ENCODE measurements at regions not wholly inside any gene's neighbourhood (a gene's known extent, or its start where the extent isn't known, plus 50 kb on each side); places are given as distances from the start of the nearest gene placed in this dataset.

DNA sequence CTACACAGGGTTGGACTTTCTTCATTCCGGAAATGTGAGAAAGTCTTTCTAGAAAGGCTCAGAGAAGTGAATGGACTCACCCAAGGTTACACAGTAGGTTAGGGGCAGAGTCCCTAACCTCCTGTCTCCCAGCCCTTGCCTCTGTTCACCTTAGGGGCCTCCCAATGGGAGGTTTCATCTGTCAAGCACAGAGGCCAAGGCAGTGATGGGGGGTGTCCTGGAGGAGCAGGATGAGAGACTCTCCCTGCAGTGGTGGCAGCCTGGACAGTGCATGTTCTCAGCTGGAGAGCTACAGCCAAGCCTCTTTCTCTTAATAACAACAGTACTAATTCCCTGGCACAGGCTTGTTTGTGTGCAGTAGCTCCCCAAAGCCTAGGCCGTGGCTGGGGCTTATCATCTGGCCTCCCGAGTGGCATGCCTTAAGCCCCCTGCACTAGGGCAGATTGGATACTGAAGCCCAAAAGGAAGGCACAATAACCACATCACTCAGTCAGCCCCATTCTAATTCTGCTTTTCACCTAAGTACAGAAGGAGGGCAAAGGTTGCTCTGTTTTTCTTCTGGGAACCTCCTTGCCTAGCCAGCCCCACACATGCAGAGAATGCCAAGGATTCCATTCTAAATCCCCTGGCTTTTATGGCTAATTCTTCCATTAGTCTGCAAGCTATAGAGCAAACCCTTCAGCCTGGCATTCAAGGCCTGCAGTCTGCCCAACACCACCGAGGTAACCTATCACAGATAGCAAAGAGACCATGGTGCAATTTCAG is 50.2 kb upstream of the XPA start:
- DNase-seq, result no peak

DNA sequence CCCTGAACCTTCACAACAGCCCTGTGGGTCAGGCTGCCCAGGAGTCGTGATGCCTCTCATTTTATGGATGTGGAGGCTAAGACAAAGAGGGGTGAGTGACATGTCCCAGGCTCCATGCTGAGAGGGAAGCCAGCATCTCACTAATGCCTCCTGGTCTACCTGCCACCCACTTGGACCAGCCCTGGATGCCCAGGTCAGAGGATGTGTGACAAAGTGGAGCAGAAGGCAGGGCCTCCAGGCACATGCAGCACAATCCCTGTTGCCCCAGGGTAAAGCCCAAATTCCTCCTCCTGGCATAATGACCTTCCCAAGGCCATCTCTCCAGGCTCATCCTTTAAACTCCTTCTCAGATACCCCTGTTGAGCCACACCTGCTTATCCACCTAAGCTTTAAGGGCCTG is 51.4 kb upstream of the XPA start:
- DNase-seq, result no peak

DNA sequence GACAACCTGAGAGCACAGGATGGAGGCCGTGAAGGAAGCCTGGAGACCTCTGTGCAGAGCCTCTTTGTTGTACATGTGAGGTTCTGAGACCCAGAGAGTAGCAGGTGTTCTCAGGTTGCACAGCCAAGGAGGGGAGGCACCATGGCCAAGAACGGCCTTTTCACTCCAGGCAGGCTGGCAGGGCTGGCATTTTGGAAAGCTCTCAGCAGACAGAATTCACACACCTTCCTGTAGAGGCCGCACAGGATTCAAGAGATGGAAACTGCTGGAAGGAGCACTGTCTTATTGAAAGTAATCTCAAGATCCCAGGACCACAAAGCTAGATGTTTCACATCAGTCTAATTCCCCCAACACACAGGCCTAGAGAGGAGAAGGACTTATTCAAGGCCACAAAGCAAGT is 52.8 kb upstream of the XPA start:
- DNase-seq, result no peak

DNA sequence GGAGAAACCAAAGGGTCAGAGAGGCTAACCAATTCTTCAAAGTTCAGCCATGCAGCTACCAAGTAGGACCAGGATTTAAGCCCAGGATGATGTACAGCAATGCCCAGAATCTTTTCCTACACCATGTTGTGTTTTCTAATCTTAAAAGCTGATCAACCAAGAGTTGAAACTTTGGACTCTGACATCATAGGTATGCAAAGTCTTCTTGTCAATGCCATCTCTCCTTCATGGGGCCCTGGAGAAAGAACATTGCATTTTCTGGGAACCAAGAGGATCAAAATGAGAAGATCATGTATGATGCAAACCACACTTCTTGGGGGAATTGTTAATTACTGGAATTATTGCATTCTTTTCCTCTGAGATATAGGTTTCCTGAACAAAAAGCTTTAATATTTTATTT is 54.4 kb upstream of the XPA start:
- no peak for DNase-seq

DNA sequence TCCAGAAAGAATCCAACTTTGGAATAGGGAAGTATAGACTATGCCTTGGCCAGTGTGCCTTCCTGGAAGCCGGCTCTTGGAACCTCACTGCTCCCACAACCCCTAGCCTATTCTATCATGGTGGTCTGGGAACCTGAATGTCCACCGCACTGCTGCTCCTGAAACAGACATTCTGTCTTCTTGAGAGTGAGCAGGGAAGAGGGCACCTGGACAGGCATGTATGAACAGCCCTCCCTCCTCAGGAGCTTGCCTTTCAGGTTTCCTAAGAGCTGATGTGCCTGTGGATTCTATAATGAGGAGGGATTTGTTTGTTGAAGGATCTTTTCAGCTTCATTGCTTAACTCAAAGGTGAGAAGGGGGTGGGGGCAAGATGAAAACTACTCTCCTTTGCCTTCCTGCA is 55.1 kb upstream of the XPA start:
- no peak for DNase-seq

DNA sequence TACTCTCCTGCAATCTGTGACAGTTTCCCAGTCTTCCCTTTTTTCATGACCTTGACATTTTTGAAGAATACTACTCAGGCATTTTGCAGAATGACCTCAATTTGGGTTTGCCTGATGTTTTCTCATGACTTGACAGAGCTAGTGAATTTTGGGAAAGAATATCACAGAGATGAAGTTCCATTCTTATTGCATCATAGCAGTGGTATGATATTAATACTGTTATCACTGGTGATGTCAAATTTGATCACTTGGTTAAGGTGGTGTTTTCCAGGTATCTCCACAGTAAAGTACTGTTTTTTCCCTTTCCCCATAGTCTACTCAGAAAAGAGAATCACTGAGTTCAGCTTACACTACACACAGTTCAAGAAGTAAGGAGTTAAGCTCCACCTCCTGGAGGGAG is 56.2 kb upstream of the XPA start:
- no peak for DNase-seq

DNA sequence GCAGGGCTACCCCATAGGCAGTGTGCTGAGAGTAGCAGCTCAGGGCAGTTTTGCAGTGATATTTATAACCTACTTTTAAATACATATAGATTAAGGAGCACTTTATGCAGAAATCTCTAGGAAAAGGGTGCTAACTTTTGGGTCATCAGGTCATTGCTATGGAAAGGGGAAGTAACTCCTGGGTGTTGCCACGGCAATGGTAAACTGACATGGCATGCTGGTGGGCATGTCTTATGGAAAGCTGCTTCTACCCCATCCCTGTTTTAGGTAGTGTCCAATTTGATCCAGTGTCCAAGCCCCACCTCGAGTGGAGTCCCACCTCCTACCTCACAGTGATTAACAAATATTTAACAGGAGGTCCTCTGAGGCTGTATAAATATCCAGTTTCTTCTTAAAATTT is 56.8 kb upstream of the XPA start:
- no peak for DNase-seq

DNA sequence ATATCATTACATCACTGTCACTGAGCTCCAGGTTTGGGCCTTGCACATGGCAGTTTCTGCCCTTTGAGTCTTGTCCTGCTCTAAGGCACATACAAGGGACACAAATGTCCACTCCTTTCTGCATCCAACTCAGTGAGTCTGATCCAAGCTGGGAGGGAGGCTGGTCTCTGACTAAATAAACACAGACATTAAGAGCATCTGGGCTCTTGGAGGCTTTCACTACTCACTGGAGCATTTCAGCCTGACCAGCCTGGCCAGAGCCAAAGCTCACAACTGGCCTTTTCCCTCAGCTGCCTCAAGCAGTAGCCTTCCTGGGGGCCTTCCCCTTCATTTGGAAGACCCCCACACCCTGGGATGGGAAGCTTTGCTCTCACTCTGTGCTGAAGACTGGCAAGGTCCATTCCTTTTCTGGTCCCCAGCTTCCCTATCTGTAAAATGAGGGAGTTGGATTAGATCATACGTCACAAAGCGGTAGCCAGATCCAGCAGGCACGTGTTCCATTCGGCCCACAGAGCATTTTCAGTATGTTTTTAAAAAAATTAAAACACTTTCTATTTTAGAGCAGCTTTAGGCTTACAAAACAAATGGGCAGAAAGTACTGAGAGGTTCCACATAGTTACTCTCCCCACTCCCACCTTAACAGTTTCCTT is 58.6 kb upstream of the XPA start:
- DNase-seq, result no peak

DNA sequence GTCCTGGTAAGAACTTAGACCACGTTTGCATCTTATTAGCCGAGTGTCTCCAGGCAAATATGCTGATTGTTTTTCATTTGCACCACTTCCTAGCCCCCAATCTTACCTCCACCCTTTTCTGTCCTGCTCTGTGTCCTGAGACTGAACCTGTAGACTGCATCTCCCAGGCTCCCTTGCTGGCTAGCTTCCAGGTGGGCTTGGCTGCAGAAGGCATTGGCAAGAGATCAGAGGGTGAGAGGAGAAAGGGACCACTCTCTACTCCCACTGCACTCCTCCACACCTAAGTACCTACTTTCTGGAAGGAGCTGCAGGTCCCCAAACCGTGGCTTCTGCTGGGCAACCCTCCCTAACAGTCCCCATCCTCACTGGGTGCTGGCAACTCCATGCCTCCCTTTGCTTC is 59.9 kb upstream of the XPA start:
- no peak for DNase-seq

DNA sequence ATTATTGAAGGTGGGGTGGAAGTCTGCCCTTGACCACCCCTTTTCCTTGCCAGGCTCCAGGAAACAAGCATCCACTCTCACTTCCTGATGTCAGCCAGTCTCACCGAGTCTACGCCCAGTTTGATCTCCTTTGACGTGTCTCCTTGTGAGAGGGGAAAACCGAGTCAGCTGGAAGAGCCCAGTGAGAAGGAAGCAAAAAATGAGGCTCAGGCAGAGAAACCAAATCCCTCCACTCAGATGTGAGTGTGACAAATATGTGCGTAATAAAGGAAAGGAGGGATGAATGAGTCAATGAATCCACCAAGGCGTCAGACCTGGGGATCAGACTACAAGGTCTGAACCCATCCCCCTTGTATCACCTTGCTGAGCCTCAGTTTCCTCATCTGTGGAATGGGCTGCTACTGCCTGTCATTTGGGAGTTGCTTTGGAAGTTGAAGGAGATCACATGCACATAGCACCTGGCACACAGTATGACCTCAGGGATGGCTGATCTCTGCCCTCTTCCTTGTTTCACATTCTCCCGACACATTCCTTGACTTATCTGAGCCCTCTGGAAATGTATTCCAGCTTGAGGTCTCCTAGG is 61.3 kb upstream of the XPA start:
- DNase-seq, result no peak

DNA sequence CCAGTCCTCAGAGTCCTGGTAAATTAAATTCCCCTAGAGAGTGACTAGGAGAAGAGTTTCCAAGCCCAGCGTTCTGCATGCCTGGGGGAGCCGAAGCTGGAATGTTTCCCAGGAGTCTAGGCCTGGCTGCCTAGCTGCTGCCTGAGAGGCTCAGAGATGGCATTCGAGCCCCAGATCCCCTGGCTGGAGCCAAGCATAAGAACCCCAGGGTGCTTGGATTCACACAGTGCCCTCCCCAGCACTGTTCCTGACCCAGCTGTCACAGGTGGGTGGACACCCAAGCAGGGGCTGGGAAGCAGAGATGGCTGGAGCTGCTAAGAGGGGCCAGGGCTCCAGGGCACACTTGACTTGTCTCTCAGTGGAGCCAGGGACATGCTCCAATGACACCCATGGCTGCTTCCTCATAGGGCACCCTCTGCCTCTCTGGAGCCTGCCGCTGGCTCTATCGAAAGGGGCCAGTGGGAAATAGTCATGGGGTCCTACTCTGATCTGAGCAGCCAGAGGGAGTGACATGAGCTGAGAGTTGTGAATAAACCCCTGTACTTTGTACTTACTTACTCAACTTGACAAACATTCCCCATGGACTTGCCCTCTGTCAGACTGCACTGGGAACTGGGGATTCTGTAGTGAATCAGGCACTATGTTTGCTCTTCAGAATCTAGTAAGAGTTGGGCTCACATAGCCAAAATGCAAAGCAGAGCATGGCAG is 62.6 kb upstream of the XPA start:
- no peak for DNase-seq

DNA sequence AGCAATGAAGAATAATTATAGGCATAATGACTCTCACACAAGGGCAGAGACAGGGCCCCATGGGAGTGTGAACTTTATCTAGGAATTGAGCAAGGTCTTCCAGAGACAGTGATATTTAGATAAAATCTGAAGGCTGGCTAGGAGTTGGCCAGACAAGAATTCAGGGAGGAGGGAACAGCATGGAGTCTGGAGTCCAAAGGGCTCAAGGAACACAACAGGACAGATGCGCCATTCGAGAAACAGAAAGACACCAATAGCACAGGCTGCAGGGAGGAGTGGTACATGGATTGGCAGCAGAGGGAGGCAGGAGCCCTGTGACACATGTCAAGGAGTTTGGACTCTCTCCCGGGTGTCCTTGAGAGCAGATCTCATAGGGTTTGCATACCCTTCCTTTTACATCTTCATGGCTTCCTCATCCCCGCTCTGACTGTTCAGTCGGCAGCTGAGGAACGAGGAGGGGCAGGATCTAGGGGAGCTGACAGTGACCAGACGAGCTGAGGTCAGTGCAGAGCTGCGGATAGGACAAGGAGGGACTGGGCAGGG is 64.0 kb upstream of the XPA start:
- no peak for DNase-seq

DNA sequence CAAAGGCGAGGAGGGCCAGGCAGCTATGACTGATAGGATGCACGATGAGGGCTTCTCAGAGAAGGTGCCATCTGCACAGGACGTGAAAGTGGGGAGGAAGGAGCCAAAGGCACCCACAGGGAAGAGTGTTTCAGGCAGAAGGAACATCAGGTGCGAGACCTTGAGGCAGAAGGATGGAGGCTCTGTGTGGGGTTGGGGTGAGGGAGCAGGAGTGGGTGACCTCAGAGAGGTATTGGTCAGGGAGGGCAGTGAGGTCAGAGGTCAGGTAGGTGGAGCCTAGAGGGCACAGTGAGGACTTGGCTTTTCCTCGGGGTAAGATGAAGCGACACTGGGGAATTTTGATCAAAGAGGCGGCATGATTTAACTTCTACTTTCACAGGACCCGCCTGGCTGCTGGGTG is 64.7 kb upstream of the XPA start:
- DNase-seq, result no peak

DNA sequence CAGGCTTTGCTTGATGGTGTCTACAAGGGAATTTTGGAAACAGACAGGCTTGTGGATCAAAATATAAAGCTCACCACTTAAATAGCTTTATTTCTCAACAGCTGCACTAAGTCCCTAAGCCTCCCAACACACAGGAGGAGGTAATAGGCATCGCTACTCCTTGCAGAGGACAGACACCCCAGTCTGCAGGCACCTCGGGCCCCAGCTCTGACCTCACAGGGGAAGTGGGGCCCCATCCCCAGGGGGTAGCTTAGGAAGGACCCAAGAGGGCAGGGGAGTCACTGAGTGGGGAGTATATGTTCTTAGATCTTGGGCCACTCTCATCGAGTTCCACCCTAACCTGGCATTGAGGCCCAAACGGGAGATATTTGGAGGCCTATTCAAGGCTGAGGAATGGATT is 66.7 kb upstream of the XPA start:
- no peak for DNase-seq

DNA sequence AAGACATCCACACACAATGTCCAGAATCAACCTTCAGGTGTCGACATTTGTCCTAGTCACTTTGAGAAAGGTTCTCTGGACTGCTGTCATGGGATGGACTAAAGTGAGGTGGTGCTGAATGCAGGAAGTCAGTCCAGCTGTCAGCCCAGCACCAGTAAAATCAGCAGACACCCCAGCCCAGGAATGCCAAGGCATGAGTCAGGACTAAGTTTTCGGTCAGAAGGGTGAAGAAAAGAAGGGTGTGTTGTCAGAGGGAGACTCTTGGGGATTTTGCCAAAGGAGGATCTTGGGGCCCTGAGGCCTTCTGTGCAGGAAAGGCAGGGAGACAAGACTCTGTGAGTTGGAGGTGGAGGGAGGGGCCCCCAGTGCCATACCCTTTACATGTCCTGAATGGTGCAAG is 69.0 kb upstream of the XPA start:
- DNase-seq, result no peak

DNA sequence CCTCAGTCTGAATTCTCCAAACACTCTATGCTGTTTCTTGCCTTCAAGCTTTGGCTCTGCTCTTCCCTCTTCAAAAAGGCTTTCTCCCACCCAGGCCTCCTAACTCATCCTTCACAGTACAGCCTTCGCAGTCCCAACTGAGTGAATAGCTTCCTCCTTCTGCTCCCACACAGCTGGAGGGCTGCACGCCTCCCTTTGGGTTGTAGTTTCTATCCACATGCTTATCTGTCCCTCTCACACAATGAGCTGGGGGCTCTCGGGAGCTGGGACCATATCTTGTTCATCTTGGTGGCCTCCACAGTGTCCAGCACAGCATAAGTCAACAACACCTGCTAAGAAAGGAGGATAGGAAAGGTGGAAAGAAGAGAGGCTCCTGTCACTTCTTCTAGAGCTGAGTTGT is 69.5 kb upstream of the XPA start:
- no peak for DNase-seq

DNA sequence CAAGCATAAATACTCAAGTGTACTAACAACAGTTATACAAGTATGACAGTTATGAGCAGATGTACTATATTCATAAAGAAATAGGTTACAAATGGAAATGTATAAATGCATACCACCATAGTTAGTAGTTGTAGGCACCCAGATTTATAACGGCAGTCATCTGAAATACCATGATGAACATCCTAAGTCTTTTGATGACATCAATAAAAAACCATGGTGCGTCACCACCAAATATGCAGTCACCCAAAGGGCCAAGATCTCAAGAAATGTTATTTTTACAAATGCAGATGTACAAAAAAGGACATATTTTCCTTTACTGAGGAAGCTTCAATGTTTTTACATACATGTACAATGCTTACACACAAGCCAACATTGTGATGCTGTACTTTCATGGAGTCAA is 70.8 kb upstream of the XPA start:
- DNase-seq, result no peak

DNA sequence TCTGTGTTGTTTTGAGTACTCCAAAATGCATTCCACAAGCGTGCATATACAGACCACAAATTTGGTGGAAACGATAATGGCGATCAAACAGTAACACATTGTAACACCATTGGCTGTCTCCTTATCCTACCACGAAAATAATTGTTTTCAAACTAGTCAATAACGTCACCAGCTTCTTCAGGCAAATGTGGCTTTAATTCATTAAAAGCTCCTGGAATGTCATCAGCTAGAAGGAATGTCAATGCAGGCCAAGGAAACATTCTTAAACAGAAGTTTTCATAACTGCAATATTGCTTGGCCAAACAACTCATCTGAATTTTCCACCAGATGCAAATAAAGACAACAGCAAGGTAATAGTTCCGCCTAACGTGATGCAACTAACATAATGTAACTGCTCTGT is 71.6 kb upstream of the XPA start:
- no peak for DNase-seq

DNA sequence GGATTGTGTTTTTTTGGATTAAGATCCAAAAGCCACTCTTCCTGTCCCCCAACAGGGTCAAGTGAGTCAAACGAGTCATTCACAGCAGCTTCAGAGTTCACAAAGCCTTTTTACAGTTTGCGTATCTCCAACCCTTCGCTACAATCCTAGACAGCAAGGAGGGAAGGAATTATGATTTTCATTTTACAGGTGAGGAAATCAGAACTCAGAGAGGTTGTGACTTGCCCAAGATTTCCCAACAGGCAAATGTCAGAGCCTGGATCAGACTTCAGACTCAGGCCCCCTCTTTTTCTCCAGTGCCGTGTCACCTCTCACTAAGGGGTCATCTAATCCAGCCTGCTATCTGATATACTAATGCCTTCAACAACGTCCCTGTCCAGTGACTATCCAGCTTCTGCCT is 72.1 kb upstream of the XPA start:
- no peak for DNase-seq

DNA sequence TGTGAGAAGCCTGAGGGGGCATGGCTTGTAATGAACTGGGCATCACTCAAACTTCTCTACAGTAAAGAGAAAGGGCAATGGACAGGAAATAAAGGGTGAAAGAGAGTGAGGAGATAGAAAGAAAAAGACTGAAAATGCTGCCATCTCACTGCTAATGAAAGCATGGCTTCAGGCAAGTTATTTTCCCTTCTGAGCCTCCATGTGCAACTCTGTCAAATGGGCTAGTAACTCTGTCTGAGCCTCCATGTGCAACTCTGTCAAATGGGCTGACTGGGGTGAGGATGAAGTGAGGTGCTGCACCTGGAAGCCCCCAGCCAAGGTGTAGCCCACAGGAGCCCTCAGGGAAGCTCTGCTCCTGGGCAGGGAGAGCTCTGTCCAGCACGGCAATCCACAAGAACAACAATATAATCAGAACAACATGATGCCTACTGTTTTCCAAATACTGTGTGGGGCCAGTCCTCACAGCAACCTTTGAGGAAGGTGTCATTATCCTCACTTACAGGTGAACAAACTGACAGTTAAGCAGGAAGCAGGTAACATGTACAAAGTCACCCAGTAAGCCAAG is 73.8 kb upstream of the XPA start:
- DNase-seq, result no peak

DNA sequence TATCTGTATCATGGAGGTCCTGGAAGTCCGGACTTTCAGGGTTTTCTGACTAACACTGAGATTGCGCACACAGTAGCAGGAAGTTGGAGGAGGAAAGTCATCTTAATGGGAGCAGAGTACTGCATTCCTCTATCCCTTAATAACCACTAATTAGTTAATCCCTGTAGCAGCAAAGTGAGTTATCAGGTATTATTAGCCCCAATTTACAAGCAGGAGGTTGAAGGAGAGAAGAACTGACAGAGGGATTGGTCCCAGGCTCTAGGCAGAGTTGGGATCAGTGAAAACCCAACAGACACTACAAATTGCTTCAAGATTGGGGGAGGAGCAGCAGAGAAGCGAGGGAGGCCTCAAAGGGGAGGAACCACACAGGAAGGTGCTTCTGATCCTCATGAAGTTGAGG is 74.5 kb upstream of the XPA start:
- no peak for DNase-seq

DNA sequence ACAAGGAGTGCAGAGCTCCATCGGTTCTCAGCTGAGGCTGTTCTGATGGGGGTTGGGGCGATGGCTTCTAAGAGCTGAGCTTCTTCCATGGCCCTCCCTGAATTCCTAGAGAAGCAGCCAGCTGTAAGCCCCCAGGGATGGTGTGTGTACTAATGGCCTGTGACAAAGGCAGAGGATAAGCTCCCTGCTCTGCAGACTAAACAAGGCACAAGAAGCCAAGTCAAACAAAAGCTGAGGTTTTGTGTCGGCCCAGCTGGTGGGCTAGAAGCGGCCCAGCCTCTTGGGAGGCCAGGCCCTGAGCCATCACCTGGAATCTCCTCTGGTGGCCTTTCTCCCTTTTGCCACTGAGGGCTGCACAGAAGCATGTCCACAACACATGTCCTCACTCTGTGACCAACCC is 75.0 kb upstream of the XPA start:
- DNase-seq, result no peak

DNA sequence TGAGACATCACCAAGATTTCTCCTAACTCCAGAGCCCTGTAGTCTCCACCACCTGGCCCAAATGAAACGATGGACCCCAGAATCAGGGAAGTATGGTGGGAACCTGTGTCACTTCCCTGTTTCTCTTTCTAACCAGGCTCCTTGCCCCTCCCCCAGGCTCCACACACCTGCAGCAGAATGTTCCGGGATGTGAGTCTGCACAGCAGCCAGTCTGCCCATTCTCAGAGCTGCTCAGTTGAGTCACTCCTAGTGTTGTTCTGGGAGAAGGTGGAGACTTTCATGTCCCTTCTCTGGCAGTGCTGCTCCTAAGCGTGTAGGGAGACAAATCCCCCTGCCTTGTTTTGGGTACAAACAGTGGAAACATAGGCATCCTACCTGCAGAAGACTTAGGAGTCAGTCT is 76.0 kb upstream of the XPA start:
- no peak for DNase-seq

DNA sequence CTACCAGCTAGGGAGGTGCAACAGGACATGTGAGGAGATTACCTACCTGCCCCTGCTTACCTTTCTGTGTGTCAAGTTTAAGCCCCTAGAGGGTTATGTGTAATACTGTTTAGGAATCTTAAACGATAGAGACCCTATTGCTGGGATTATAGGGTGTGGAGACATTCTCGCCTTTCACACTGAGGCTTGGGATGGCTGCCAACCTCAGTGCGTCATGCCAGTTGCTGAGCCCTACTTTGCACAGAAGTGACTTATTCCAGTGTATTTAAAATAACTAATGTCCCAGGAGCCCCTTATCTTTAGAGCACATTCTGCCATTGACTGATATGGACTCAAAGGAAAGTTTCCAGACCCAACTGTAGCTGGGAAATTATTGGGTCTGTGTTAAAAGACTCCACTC is 76.6 kb upstream of the XPA start:
- DNase-seq, result no peak
